ENCODE measurements at regions not wholly inside any gene's neighbourhood (a gene's known extent, or its start where the extent isn't known, plus 50 kb on each side); places are given as distances from the start of the nearest gene placed in this dataset.

- TF ChIP-seq ZFX (IDR thresholded peaks at IDR 0.05; ENCODE audit: borderline replicate concordance) = no peak
- no peak for TF ChIP-seq CTCF (IDR thresholded peaks at IDR 0.05)
- no peak overlapping the region for H3K27ac ChIP-seq
These were observed 102.4 kb upstream of the APC start for GRCh38 chr5:112635276-112635675.

GRCh38 chr5:112635771-112636731 is 101.6 kb upstream of the APC start:
- TF ChIP-seq ZFX (IDR thresholded peaks at IDR 0.05; ENCODE audit: borderline replicate concordance) (no peak), CTCF (IDR thresholded peaks at IDR 0.05) (no peak)
- peak overlapping the region; percentile 36 for H3K27ac ChIP-seq

GRCh38 chr5:112636751-112637150 is 100.9 kb upstream of the APC start:
- H3K27ac ChIP-seq = peak overlapping the region; percentile 36
- no peak for TF ChIP-seq CTCF (IDR thresholded peaks at IDR 0.05)

GRCh38 chr5:112637343-112637742 is 100.3 kb upstream of the APC start:
- TF ChIP-seq ZFX (IDR thresholded peaks at IDR 0.05; ENCODE audit: borderline replicate concordance) (no peak), CTCF (IDR thresholded peaks at IDR 0.05) (no peak)
- no peak overlapping the region for H3K27ac ChIP-seq

- TF ChIP-seq CTCF (IDR thresholded peaks at IDR 0.05) = no peak
- no peak for TF ChIP-seq ZFX (IDR thresholded peaks at IDR 0.05; ENCODE audit: borderline replicate concordance)
- no peak overlapping the region for H3K27ac ChIP-seq
These were observed 97.1 kb upstream of the APC start for GRCh38 chr5:112640546-112640945.

GRCh38 chr5:112641515-112642110 is 96.1 kb upstream of the APC start:
- TF ChIP-seq ZFX (IDR thresholded peaks at IDR 0.05; ENCODE audit: borderline replicate concordance) = no peak
- no peak for TF ChIP-seq CTCF (IDR thresholded peaks at IDR 0.05)

GRCh38 chr5:112642885-112643284 is 94.8 kb upstream of the APC start:
- TF ChIP-seq CTCF (IDR thresholded peaks at IDR 0.05) (no peak), ZFX (IDR thresholded peaks at IDR 0.05; ENCODE audit: borderline replicate concordance) (no peak)

More at GRCh38 chr5:112641515-112642110, 96.1 kb upstream of the APC start:
- H3K27ac ChIP-seq = no peak overlapping the region

More at GRCh38 chr5:112642885-112643284, 94.8 kb upstream of the APC start:
- no peak overlapping the region for H3K27ac ChIP-seq
